ENCODE measurements at regions not wholly inside any gene's neighbourhood (a gene's known extent, or its start where the extent isn't known, plus 50 kb on each side); places are given as distances from the start of the nearest gene placed in this dataset.

DNA sequence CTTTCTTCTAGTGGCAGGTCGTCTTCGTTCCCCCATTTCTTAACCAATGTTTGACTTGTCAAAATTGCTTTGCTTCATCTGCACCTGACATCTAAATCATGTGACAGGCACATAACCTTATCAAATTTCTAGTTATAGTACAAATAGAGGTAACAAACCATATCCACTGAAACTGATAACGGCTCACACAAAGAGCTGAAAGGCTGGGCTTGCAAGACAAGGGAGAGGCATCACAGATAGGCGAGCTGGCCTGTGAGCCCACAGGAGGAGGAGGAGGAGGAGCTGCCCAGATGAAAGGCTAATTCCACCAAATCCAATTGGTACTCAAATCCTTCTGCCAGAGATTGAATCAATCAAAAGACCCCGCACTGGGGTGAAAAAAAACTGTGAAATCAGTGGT lies 80.2 kb upstream of the NEBL start:
- TF ChIP-seq SIN3A (IDR thresholded peaks at IDR 0.05; ENCODE audit: borderline replicate concordance, insufficient read depth, low read length) (no peak), POLR2AphosphoS5 (IDR thresholded peaks at IDR 0.05; ENCODE audit: low read depth, low read length) (no peak), TAF1 (IDR thresholded peaks at IDR 0.05; ENCODE audit: borderline replicate concordance, insufficient read depth, low read length) (no peak), FOXP2 (optimal IDR thresholded peaks at IDR 0.05; ENCODE audit: borderline replicate concordance, extremely low read depth, extremely low read length, insufficient read depth) (no peak)
- TF ChIP-seq, protein P1, sequence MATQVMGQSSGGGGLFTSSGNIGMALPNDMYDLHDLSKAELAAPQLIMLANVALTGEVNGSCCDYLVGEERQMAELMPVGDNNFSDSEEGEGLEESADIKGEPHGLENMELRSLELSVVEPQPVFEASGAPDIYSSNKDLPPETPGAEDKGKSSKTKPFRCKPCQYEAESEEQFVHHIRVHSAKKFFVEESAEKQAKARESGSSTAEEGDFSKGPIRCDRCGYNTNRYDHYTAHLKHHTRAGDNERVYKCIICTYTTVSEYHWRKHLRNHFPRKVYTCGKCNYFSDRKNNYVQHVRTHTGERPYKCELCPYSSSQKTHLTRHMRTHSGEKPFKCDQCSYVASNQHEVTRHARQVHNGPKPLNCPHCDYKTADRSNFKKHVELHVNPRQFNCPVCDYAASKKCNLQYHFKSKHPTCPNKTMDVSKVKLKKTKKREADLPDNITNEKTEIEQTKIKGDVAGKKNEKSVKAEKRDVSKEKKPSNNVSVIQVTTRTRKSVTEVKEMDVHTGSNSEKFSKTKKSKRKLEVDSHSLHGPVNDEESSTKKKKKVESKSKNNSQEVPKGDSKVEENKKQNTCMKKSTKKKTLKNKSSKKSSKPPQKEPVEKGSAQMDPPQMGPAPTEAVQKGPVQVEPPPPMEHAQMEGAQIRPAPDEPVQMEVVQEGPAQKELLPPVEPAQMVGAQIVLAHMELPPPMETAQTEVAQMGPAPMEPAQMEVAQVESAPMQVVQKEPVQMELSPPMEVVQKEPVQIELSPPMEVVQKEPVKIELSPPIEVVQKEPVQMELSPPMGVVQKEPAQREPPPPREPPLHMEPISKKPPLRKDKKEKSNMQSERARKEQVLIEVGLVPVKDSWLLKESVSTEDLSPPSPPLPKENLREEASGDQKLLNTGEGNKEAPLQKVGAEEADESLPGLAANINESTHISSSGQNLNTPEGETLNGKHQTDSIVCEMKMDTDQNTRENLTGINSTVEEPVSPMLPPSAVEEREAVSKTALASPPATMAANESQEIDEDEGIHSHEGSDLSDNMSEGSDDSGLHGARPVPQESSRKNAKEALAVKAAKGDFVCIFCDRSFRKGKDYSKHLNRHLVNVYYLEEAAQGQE (IDR thresholded peaks at IDR 0.05; ENCODE audit: insufficient read depth in 1 of 2, low read depth in 2 of 2, low read length in 2 of 2): no peak

Measured in PFSK-1 (cell line).